Liver (tissue), 8 donors: ENCODE measurements at regions not wholly inside any gene's neighbourhood (a gene's known extent, or its start where the extent isn't known, plus 50 kb on each side); places are given as distances from the start of the nearest gene placed in this dataset.

Experiments used
- DNase-seq: peaks from one replicate; pipeline ENCODE4 v3.0.0-alpha.2; 2017; ENCODE audit warnings: low spot score
- H3K27ac ChIP-seq, 2 donors: one replicate each; pipeline ENCODE4 v1.7.0; 2013; ENCODE audit warnings: inconsistent platforms in 2 of 2, low read length in 2 of 2, control low read depth in 1 of 2, low read depth in 1 of 2, mild to moderate bottlenecking in 1 of 2
- H3K27me3 ChIP-seq, 4 donors: one replicate each; pipeline versions ENCODE4 v1.6.1 to v1.7.0; 2013; ENCODE audit warnings: low read length in 3 of 4, inconsistent platforms in 1 of 4, mild to moderate bottlenecking in 1 of 4, moderate library complexity in 1 of 4; ENCODE audit not compliant: control insufficient read depth in 4 of 4, insufficient read depth in 4 of 4
- H3K36me3 ChIP-seq, 4 donors: one replicate each; pipeline versions ENCODE4 v1.6.1 to v1.7.0; 2013; ENCODE audit warnings: low read length in 3 of 4, mild to moderate bottlenecking in 3 of 4, low read depth in 1 of 4, moderate library complexity in 1 of 4; ENCODE audit not compliant: control insufficient read depth in 4 of 4, insufficient read depth in 3 of 4
- H3K4me1 ChIP-seq, 4 donors: one replicate each; pipeline versions ENCODE4 v1.6.1 to v1.7.0; 2013; ENCODE audit warnings: low read length in 3 of 4, mild to moderate bottlenecking in 3 of 4, moderate library complexity in 1 of 4; ENCODE audit not compliant: control insufficient read depth in 4 of 4, insufficient read depth in 4 of 4
- H3K4me3 ChIP-seq, 3 donors: one replicate each; pipeline versions ENCODE4 v1.6.1 to v1.7.0; 2013; ENCODE audit warnings: low read length in 3 of 3, control low read depth in 1 of 3, low read depth in 1 of 3, mild to moderate bottlenecking in 1 of 3
- H3K9ac ChIP-seq, 2 donors: one replicate each; pipeline ENCODE4 v1.7.0; 2013; ENCODE audit warnings: low read length in 2 of 2, mild to moderate bottlenecking in 2 of 2, moderate library complexity in 2 of 2, control low read depth in 1 of 2, low read depth in 1 of 2
- H3K9me3 ChIP-seq, 4 donors: one replicate each; pipeline versions ENCODE4 v1.6.1 to v1.7.0; 2013; ENCODE audit warnings: low read length in 3 of 4; ENCODE audit not compliant: control insufficient read depth in 4 of 4
- EGR1 ChIP-seq, 2 donors: IDR thresholded peaks; 2 replicates each; pipeline ENCODE4 v1.6.1; 2016 to 2018; ENCODE audit warnings: antibody characterized with exemption in 2 of 2, low read depth in 2 of 2
- GABPA ChIP-seq, 2 donors: IDR thresholded peaks in 1 of 2; conservative IDR thresholded peaks in 1 of 2; 2 replicates each; pipeline ENCODE4 v1.6.1; 2016; ENCODE audit warnings: antibody characterized with exemption in 2 of 2, mild to moderate bottlenecking in 1 of 2, moderate library complexity in 1 of 2
- HNF4A ChIP-seq, 2 donors: conservative IDR thresholded peaks; 2 replicates each; pipeline ENCODE4 v1.6.1; 2016; ENCODE audit warnings: antibody characterized with exemption in 2 of 2, mild to moderate bottlenecking in 2 of 2
- HNF4G ChIP-seq: IDR thresholded peaks from 2 replicates; pipeline ENCODE4 v1.6.1; 2016; ENCODE audit warnings: antibody characterized with exemption
- JUND ChIP-seq, 2 donors: IDR thresholded peaks; 2 replicates each; pipeline ENCODE4 v1.6.1; 2016; ENCODE audit warnings: antibody characterized with exemption in 2 of 2
- NR2F2 ChIP-seq: IDR thresholded peaks from 2 replicates; pipeline ENCODE4 v1.6.1; 2016; ENCODE audit warnings: antibody characterized with exemption
- RAD21 ChIP-seq, 2 donors: IDR thresholded peaks; 2 replicates each; pipeline ENCODE4 v1.6.1; 2016; ENCODE audit warnings: antibody characterized with exemption in 2 of 2, mild to moderate bottlenecking in 2 of 2
- RXRA ChIP-seq, 2 donors: IDR thresholded peaks; 2 replicates each; pipeline ENCODE4 v1.6.1; 2017 to 2018; ENCODE audit warnings: antibody characterized with exemption in 2 of 2, mild to moderate bottlenecking in 1 of 2
- SP1 ChIP-seq: IDR thresholded peaks from 2 replicates; pipeline ENCODE4 v1.6.1; 2018; ENCODE audit warnings: antibody characterized with exemption, mild to moderate bottlenecking
- TAF1 ChIP-seq: conservative IDR thresholded peaks from 2 replicates; pipeline ENCODE4 v1.6.1; 2016; ENCODE audit warnings: antibody characterized with exemption, mild to moderate bottlenecking
- YY1 ChIP-seq: IDR thresholded peaks from 2 replicates; pipeline ENCODE4 v1.6.1; 2016; ENCODE audit warnings: antibody characterized with exemption, mild to moderate bottlenecking
- WGBS: extraction: QIAGEN DNeasy Blood & Tissue Kit; methylation state at CpG from one replicate; pipeline ENCODE4 v1.1.7; 2013; 5-methylcytosine and 5-hydroxymethylcytosine counted together
- TF ChIP-seq, protein P1 (sequence below): IDR thresholded peaks from 2 replicates; pipeline ENCODE4 v1.6.1; 2016; ENCODE audit warnings: antibody characterized with exemption
- TF ChIP-seq, protein P2 (sequence below): IDR thresholded peaks from 2 replicates; pipeline ENCODE4 v1.6.1; 2016; ENCODE audit warnings: antibody characterized with exemption
- TF ChIP-seq, protein P3 (sequence below): fragments of 150-350 bp; IDR thresholded peaks from 2 replicates; pipeline ENCODE4 v1.5.1; 2017; ENCODE audit warnings: improper control_type of control experiment, low read depth, low read length; ENCODE audit not compliant: missing input control
- TF ChIP-seq, protein P4 (sequence below): IDR thresholded peaks from 2 replicates; pipeline ENCODE4 v1.6.1; 2016; ENCODE audit warnings: antibody characterized with exemption, mild to moderate bottlenecking
- donor health status: healthy.
- donor health status: healthy.
- donor health status: healthy.
- donor health status: healthy.
- donor health status: healthy.

DNA sequence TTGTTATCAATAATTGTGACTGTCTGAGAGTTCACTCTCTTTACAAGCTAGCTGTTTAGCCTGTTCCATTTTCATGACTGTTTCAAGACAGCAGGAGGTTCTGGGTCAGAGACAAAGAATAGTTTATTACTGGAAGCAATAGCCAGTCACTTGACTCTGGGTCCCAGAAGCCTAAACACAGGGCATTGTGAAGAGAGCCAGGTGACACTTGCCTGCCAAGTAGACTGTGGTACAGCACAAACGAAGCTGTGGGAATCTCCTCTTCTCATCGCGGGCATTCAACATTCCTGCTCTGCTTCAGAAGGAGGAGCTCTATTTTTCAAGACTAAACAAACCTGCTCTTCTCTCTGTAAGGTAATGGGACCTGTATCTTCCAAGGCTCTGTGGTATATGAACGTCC lies 485.1 kb downstream of the TRIML1 start:
- Histone ChIP-seq H3K27ac (no peak overlapping the region), H3K4me1 (no peaks in the 10 kb centered on the region), H3K9ac (no peak overlapping the region), H3K36me3 (no peaks in the 10 kb centered on the region), H3K27me3 (no peaks in the 10 kb centered on the region), H3K4me3 (no peak overlapping the region), H3K9me3 (peaks cover 0 to 1% (median 0%) of the 10 kb centered on the region in 4 donors)
- TF ChIP-seq YY1 (no peak), TAF1 (no peak), HNF4G (no peak), RAD21 (IDR thresholded peaks at IDR 0.05) (no peak), HNF4A (conservative IDR thresholded peaks at IDR 0.05) (no peak), GABPA (IDR thresholded peaks at IDR 0.05 in 1 of 2, conservative IDR thresholded peaks at IDR 0.05 in 1 of 2) (no peak), JUND (IDR thresholded peaks at IDR 0.05) (no peak), NR2F2 (no peak), SP1 (no peak), EGR1 (IDR thresholded peaks at IDR 0.05; ENCODE audit: low read depth in 2 of 2) (no peak), RXRA (IDR thresholded peaks at IDR 0.05) (no peak)
- TF ChIP-seq, protein P1, sequence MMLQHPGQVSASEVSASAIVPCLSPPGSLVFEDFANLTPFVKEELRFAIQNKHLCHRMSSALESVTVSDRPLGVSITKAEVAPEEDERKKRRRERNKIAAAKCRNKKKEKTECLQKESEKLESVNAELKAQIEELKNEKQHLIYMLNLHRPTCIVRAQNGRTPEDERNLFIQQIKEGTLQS = no peak
- TF ChIP-seq, protein P2, sequence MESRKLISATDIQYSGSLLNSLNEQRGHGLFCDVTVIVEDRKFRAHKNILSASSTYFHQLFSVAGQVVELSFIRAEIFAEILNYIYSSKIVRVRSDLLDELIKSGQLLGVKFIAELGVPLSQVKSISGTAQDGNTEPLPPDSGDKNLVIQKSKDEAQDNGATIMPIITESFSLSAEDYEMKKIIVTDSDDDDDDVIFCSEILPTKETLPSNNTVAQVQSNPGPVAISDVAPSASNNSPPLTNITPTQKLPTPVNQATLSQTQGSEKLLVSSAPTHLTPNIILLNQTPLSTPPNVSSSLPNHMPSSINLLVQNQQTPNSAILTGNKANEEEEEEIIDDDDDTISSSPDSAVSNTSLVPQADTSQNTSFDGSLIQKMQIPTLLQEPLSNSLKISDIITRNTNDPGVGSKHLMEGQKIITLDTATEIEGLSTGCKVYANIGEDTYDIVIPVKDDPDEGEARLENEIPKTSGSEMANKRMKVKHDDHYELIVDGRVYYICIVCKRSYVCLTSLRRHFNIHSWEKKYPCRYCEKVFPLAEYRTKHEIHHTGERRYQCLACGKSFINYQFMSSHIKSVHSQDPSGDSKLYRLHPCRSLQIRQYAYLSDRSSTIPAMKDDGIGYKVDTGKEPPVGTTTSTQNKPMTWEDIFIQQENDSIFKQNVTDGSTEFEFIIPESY = no peak
- TF ChIP-seq, protein P3, sequence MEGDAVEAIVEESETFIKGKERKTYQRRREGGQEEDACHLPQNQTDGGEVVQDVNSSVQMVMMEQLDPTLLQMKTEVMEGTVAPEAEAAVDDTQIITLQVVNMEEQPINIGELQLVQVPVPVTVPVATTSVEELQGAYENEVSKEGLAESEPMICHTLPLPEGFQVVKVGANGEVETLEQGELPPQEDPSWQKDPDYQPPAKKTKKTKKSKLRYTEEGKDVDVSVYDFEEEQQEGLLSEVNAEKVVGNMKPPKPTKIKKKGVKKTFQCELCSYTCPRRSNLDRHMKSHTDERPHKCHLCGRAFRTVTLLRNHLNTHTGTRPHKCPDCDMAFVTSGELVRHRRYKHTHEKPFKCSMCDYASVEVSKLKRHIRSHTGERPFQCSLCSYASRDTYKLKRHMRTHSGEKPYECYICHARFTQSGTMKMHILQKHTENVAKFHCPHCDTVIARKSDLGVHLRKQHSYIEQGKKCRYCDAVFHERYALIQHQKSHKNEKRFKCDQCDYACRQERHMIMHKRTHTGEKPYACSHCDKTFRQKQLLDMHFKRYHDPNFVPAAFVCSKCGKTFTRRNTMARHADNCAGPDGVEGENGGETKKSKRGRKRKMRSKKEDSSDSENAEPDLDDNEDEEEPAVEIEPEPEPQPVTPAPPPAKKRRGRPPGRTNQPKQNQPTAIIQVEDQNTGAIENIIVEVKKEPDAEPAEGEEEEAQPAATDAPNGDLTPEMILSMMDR = no peak
- 27% methylated on average over 4 of the region's 4 CpGs for WGBS
- DNase-seq = no peak

DNA sequence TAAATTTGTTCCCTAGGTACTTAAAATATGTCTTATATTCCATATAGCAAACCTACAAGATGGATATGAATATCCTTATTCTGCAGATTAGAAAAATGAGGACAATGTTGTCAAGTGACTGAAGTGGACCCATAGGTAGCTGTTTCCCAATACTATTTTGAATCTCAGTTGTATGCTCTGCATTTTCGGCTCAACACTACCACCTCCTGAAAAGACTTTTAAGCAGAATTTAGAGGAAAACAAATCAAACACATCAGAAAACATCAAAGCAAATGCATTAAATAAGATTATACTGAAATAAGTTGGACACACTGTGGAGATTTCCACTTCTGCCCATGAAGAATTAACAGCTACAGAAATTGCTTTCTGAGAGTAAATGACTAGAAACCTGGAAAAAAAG lies 488.7 kb downstream of the TRIML1 start:
- H3K4me3 ChIP-seq = no peak overlapping the region
- DNase-seq = no peak
- H3K9me3 ChIP-seq = peaks cover 0 to 10% (median 5%) of the 10 kb centered on the region in 4 donors
- H3K9ac ChIP-seq = no peak overlapping the region
- H3K27ac ChIP-seq = no peak overlapping the region
- WGBS = 65% methylated on average over 1 of the region's 1 CpG
- H3K36me3 ChIP-seq = no peaks in the 10 kb centered on the region
- TF ChIP-seq, protein P4, sequence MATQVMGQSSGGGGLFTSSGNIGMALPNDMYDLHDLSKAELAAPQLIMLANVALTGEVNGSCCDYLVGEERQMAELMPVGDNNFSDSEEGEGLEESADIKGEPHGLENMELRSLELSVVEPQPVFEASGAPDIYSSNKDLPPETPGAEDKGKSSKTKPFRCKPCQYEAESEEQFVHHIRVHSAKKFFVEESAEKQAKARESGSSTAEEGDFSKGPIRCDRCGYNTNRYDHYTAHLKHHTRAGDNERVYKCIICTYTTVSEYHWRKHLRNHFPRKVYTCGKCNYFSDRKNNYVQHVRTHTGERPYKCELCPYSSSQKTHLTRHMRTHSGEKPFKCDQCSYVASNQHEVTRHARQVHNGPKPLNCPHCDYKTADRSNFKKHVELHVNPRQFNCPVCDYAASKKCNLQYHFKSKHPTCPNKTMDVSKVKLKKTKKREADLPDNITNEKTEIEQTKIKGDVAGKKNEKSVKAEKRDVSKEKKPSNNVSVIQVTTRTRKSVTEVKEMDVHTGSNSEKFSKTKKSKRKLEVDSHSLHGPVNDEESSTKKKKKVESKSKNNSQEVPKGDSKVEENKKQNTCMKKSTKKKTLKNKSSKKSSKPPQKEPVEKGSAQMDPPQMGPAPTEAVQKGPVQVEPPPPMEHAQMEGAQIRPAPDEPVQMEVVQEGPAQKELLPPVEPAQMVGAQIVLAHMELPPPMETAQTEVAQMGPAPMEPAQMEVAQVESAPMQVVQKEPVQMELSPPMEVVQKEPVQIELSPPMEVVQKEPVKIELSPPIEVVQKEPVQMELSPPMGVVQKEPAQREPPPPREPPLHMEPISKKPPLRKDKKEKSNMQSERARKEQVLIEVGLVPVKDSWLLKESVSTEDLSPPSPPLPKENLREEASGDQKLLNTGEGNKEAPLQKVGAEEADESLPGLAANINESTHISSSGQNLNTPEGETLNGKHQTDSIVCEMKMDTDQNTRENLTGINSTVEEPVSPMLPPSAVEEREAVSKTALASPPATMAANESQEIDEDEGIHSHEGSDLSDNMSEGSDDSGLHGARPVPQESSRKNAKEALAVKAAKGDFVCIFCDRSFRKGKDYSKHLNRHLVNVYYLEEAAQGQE = no peak
- TF ChIP-seq, protein P3 = no peak
- TF ChIP-seq RAD21 (IDR thresholded peaks at IDR 0.05) (peak in 1 of 2 donors; percentile 26), JUND (IDR thresholded peaks at IDR 0.05) (no peak), HNF4A (conservative IDR thresholded peaks at IDR 0.05) (no peak)
- no peaks in the 10 kb centered on the region for H3K4me1 ChIP-seq
- H3K27me3 ChIP-seq = no peaks in the 10 kb centered on the region
